ENCODE measurements at regions not wholly inside any gene's neighbourhood (a gene's known extent, or its start where the extent isn't known, plus 50 kb on each side); places are given as distances from the start of the nearest gene placed in this dataset.

GRCh38 chr18:78736015-78736690 is 243.5 kb upstream of the SALL3 start:
- TF ChIP-seq, protein P1, sequence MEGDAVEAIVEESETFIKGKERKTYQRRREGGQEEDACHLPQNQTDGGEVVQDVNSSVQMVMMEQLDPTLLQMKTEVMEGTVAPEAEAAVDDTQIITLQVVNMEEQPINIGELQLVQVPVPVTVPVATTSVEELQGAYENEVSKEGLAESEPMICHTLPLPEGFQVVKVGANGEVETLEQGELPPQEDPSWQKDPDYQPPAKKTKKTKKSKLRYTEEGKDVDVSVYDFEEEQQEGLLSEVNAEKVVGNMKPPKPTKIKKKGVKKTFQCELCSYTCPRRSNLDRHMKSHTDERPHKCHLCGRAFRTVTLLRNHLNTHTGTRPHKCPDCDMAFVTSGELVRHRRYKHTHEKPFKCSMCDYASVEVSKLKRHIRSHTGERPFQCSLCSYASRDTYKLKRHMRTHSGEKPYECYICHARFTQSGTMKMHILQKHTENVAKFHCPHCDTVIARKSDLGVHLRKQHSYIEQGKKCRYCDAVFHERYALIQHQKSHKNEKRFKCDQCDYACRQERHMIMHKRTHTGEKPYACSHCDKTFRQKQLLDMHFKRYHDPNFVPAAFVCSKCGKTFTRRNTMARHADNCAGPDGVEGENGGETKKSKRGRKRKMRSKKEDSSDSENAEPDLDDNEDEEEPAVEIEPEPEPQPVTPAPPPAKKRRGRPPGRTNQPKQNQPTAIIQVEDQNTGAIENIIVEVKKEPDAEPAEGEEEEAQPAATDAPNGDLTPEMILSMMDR (IDR thresholded peaks at IDR 0.05; ENCODE audit: low read depth, low read length), result no peak
- no peak for TF ChIP-seq EZH2phosphoT487 (IDR thresholded peaks at IDR 0.05; ENCODE audit: low read depth)
